ENCODE measurements at regions not wholly inside any gene's neighbourhood (a gene's known extent, or its start where the extent isn't known, plus 50 kb on each side); places are given as distances from the start of the nearest gene placed in this dataset.

DNA sequence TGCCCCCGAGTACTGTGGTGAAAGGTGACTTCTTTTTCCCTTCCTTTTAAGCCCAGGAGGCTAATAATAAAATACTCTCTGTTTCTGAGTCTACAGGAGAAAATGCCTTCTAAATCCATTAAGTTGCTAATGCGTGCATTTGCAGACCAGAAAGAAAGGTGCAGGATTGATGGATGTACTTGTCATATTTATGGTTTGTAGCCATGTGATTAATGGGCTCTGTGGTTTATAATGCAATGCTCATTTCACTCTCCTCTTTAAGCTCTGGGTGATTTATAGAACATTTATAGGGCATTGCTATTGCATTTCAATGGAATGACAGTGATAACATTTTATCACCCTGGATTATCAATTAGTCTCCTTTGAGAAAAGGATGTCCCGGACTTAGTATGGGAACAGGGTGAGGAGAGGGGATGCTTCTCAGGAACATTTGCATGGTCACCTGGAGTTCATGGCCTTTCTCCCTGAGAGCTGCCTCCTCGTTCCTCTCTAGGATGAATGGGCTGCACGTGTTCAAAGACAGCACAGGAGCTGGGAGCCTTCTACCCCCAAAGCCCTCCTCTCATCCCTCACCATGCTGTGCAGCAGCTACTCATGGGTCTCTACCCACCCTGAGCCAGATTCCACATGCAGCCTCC, 82.8 kb upstream of the HMGXB4 start:
- TF ChIP-seq, protein P1, sequence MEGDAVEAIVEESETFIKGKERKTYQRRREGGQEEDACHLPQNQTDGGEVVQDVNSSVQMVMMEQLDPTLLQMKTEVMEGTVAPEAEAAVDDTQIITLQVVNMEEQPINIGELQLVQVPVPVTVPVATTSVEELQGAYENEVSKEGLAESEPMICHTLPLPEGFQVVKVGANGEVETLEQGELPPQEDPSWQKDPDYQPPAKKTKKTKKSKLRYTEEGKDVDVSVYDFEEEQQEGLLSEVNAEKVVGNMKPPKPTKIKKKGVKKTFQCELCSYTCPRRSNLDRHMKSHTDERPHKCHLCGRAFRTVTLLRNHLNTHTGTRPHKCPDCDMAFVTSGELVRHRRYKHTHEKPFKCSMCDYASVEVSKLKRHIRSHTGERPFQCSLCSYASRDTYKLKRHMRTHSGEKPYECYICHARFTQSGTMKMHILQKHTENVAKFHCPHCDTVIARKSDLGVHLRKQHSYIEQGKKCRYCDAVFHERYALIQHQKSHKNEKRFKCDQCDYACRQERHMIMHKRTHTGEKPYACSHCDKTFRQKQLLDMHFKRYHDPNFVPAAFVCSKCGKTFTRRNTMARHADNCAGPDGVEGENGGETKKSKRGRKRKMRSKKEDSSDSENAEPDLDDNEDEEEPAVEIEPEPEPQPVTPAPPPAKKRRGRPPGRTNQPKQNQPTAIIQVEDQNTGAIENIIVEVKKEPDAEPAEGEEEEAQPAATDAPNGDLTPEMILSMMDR (IDR thresholded peaks at IDR 0.05; ENCODE audit: low read depth, low read length, missing input control), result no peak
- TF ChIP-seq, protein P2, sequence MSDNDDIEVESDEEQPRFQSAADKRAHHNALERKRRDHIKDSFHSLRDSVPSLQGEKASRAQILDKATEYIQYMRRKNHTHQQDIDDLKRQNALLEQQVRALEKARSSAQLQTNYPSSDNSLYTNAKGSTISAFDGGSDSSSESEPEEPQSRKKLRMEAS (IDR thresholded peaks at IDR 0.05), result no peak

Data from liver (tissue), 2 donors.